ENCODE measurements at regions not wholly inside any gene's neighbourhood (a gene's known extent, or its start where the extent isn't known, plus 50 kb on each side); places are given as distances from the start of the nearest gene placed in this dataset.

DNA sequence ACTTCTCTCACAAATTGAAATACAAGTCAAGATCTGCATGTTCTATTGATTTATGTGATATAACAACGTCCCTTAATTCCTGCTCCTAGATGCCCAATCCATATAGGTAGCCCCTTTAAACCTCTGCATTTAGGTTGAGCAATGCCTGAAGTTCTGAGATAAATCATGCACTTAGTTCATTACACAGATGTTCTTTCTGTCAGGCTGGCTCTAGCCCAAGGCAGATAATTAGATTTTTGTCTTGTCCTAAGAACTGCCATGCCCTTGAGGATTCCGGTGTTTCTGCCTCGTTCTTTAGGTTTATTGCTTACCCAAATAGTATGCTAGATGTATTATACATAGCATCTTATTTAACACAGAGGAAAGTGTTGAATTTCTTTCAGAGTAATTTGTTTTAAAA is 143.1 kb downstream of the TRAM1L1 start:
- Histone ChIP-seq H3K4me1 (ENCODE audit: control insufficient read depth in 2 of 3, insufficient read depth in 2 of 3, low read depth in 1 of 3, low read length in 3 of 3) (no peaks in the 10 kb centered on the region), H3K4me3 (ENCODE audit: low read length in 3 of 3) (no peak overlapping the region), H3K27me3 (ENCODE audit: control insufficient read depth, insufficient read depth, low read length) (no peaks in the 10 kb centered on the region), H3K27ac (ENCODE audit: low read depth in 2 of 2, low read length in 2 of 2) (no peak overlapping the region), H3K9me3 (ENCODE audit: control insufficient read depth in 2 of 3, insufficient read depth in 1 of 3, low read length in 3 of 3) (no peaks in the 10 kb centered on the region), H3K9ac (ENCODE audit: low read length in 3 of 3) (no peak overlapping the region), H3K36me3 (ENCODE audit: control insufficient read depth in 2 of 3, insufficient read depth in 3 of 3, low read length in 3 of 3) (no peaks in the 10 kb centered on the region)
- DNase-seq (no peak), FAIRE-seq (no peak)
- intact Hi-C loops (cut with DNase I): no loop called here
- TF ChIP-seq, protein P1, sequence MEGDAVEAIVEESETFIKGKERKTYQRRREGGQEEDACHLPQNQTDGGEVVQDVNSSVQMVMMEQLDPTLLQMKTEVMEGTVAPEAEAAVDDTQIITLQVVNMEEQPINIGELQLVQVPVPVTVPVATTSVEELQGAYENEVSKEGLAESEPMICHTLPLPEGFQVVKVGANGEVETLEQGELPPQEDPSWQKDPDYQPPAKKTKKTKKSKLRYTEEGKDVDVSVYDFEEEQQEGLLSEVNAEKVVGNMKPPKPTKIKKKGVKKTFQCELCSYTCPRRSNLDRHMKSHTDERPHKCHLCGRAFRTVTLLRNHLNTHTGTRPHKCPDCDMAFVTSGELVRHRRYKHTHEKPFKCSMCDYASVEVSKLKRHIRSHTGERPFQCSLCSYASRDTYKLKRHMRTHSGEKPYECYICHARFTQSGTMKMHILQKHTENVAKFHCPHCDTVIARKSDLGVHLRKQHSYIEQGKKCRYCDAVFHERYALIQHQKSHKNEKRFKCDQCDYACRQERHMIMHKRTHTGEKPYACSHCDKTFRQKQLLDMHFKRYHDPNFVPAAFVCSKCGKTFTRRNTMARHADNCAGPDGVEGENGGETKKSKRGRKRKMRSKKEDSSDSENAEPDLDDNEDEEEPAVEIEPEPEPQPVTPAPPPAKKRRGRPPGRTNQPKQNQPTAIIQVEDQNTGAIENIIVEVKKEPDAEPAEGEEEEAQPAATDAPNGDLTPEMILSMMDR (IDR thresholded peaks at IDR 0.05; ENCODE audit: borderline replicate concordance, extremely low read depth, insufficient read depth): no peak

DNA sequence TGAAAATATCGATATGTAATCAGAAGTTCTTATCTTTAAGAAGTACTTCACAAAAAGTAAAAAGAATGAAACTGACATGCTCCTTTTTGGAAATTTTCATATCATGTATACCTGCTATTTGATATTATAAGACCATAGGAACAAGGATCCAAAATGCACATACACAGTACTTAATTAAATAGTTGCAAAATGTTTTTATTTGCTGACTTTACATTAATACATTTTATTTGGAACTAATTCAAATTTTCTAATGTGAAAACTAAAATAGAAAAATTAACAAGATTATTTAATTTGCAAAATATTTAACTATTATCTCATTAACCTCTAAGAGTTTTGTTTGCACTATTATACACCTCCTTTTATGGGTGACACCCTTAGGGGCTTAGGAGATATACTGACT is 155.0 kb downstream of the TRAM1L1 start:
- FAIRE-seq (no peak), DNase-seq (no peak)
- no peaks in the 10 kb centered on the region for H3K9me3 ChIP-seq (ENCODE audit: control insufficient read depth in 2 of 3, insufficient read depth in 1 of 3, low read length in 3 of 3)
- no peak overlapping the region for H3K27ac ChIP-seq (ENCODE audit: low read depth in 2 of 2, low read length in 2 of 2)
- H3K4me1 ChIP-seq (ENCODE audit: control insufficient read depth in 2 of 3, insufficient read depth in 2 of 3, low read depth in 1 of 3, low read length in 3 of 3): peaks cover 0 to 3% (median 0%) of the 10 kb centered on the region in 3 donors
- H3K4me3 ChIP-seq (ENCODE audit: low read length in 3 of 3): no peak overlapping the region
- no peaks in the 10 kb centered on the region for H3K27me3 ChIP-seq (ENCODE audit: control insufficient read depth, insufficient read depth, low read length)
- TF ChIP-seq, protein P1 (IDR thresholded peaks at IDR 0.05; ENCODE audit: borderline replicate concordance, extremely low read depth, insufficient read depth): no peak
- H3K9ac ChIP-seq (ENCODE audit: low read length in 3 of 3): no peak overlapping the region
- no peaks in the 10 kb centered on the region for H3K36me3 ChIP-seq (ENCODE audit: control insufficient read depth in 2 of 3, insufficient read depth in 3 of 3, low read length in 3 of 3)
- intact Hi-C loops (cut with DNase I): no loop called here

DNA sequence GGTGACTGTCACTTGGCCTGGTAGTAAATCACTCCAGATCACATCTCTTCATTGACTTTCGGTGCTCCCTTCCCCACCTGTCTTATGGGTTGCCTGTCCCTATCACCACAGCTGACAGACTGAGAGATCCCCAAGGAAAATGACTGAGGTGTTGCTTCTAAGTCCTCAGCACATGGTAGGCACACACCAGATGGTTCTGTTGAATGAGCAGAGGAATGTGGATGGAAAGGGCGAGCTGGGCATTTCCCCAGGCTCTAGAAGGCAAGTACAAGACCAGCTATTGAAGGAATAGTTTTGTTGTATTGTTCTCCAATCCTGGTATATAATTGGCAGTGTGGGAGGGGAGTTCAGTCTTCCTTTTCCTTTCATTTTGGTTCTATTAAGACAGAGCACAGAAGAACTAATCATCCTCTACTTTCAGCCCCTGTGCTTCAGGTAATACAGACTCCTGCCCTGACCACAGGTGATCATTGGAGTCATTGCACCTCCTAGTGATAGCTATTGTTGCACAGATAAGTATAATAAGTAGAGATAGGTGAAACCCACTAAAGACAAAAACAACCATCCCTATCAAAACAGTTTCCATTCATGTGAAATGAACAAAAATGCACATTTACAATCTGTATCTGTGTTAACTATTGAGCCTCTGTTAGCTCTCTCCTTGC is 158.6 kb downstream of the TRAM1L1 start:
- Histone ChIP-seq H3K27ac (ENCODE audit: low read depth in 2 of 2, low read length in 2 of 2) (no peak overlapping the region), H3K4me3 (ENCODE audit: low read length in 3 of 3) (peak overlapping the region in 2 of 3 donors; percentile 30 to 49), H3K9ac (ENCODE audit: low read length in 3 of 3) (no peak overlapping the region), H3K4me1 (ENCODE audit: control insufficient read depth in 2 of 3, insufficient read depth in 2 of 3, low read depth in 1 of 3, low read length in 3 of 3) (peaks cover 0 to 5% (median 0%) of the 10 kb centered on the region in 3 donors), H3K36me3 (ENCODE audit: control insufficient read depth in 2 of 3, insufficient read depth in 3 of 3, low read length in 3 of 3) (no peaks in the 10 kb centered on the region), H3K27me3 (ENCODE audit: control insufficient read depth, insufficient read depth, low read length) (no peaks in the 10 kb centered on the region), H3K9me3 (ENCODE audit: control insufficient read depth in 2 of 3, insufficient read depth in 1 of 3, low read length in 3 of 3) (no peaks in the 10 kb centered on the region)
- intact Hi-C loops (cut with DNase I): no loop called here
- TF ChIP-seq, protein P1 (IDR thresholded peaks at IDR 0.05; ENCODE audit: borderline replicate concordance, extremely low read depth, insufficient read depth): peak; percentile 27
- FAIRE-seq: no peak
- peak in 4 of 5 donors; percentile 13 to 50 (median 26) for DNase-seq

Measured in kidney (tissue), 13 donors.